ENCODE measurements at regions not wholly inside any gene's neighbourhood (a gene's known extent, or its start where the extent isn't known, plus 50 kb on each side); places are given as distances from the start of the nearest gene placed in this dataset.
A peak's percentile ranks its signal among the peaks of the same experiment; 100 is the strongest.

GRCh38 chr10:31723106-31723750, 205.4 kb downstream of the ARHGAP12 start:
- ATAC-seq (peak in 1 of 2 donors; percentile 48), DNase-seq (no peak)
- intact Hi-C loops (cut with DNase I) = no loop called here

DNA sequence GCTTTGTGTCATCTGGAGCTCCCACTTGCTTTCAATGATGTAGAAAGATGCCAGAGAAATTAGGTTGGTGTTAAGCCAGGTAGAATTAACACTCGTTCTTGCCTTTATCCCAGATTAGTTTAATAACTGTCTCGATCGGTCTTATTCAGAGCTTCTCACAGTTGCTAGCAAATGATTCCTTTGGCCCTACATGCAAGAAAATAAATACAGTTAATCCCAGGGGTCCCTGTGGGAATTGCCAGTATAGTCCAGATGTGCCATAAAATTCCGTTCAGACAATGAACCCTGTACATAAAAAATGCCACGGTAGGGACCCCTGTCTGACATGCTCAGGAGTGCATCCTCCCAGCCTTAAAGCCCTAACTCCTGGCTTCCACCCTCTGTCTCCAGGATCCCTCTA, 207.5 kb downstream of the ARHGAP12 start:
- intact Hi-C loops (cut with DNase I) = no loop called here
- DNase-seq (no peak), ATAC-seq (no peak)

GRCh38 chr10:31720546-31720945, 208.1 kb downstream of the ARHGAP12 start:
- intact Hi-C loops (cut with DNase I) = no loop called here
- ATAC-seq (no peak), DNase-seq (no peak)

DNA sequence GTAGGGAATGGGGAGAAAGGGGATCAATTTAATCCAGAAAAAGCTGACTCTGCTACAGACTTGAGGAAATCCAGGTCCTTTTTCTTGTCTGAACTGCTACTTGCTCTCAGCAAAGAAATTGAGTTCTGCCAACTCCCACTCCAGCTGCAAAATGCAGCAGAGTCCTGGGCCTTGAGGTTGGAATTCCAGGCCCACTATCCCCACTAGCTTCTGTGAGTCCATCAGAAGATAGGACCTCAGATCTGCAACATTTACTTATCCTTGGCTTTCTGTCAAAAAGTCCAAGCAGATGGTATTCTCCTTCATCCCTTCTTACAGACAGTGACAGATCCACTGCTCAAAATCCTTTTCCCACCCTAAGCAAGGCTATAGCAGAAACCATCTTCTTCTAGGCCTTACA, 219.2 kb downstream of the ARHGAP12 start:
- no peak for DNase-seq
- ATAC-seq = no peak
- intact Hi-C loops (cut with DNase I) = loop anchor here in 1 of 2 donors (10.0 kb wide), 1 partner anchor 95 kb away; no protein-coding TSS in a partner anchor

DNA sequence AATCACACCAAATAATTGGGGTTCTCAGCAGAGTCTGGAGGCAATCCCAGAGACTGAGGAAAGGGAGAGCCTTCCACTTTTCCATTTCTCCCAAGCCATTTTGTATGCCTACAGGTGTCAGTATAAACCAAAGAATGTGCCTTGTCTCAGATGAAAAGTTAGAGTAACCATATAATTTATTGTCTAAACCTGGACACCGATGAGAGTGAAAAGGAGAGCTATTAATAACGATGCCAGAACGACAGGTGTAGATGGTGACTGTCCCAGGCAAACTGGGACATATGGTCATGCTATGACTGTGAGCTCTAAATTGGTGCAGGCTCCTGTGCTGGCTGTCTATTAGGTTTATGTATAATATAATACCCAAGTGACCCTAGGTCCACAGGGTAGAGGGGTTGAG, 219.6 kb downstream of the ARHGAP12 start:
- no peak for ATAC-seq
- no peak for DNase-seq
- intact Hi-C loops (cut with DNase I) = loop anchor here in 1 of 2 donors (10.0 kb wide), 1 partner anchor 96 kb away; no protein-coding TSS in a partner anchor

DNA sequence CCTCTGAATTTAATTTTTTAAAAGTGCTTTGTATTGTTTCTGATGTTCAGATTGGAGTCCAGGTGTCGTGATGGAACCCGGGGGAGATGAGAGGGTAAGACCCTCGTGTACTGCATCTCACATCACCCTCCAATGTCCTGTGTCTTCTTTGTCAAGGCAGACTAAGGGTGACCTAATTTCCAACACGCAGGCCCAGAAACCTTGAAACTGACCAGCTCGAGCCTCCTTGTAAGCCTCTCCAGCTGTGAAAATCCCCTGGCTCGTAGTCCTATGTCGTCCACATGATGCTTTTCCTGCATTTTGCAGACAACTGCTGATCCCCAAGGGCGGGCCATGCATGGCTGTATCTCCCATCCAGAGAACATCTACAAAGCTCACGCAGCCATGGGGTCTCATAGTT, 220.2 kb downstream of the ARHGAP12 start:
- peak; percentile 21 to 48 for ATAC-seq

GRCh38 chr10:31708046-31708445, 220.6 kb downstream of the ARHGAP12 start:
- intact Hi-C loops (cut with DNase I) = loop anchor here in 1 of 2 donors (10.0 kb wide), 1 partner anchor 97 kb away; no protein-coding TSS in a partner anchor
- ATAC-seq (peak; percentile 11 to 21), DNase-seq (no peak)

More for the DNA sequence above, 220.2 kb downstream of the ARHGAP12 start:
- intact Hi-C loops (cut with DNase I) = loop anchor here in 1 of 2 donors (10.0 kb wide), 1 partner anchor 96 kb away; no protein-coding TSS in a partner anchor
- DNase-seq = no peak

GRCh38 chr10:31707093-31708039, 221.3 kb downstream of the ARHGAP12 start:
- DNase-seq = peak; percentile 87
- ATAC-seq = peak; percentile 72 to 92
- intact Hi-C loops (cut with DNase I) = loop anchor here in 1 of 2 donors (10.0 kb wide), 1 partner anchor 97 kb away; no protein-coding TSS in a partner anchor

DNA sequence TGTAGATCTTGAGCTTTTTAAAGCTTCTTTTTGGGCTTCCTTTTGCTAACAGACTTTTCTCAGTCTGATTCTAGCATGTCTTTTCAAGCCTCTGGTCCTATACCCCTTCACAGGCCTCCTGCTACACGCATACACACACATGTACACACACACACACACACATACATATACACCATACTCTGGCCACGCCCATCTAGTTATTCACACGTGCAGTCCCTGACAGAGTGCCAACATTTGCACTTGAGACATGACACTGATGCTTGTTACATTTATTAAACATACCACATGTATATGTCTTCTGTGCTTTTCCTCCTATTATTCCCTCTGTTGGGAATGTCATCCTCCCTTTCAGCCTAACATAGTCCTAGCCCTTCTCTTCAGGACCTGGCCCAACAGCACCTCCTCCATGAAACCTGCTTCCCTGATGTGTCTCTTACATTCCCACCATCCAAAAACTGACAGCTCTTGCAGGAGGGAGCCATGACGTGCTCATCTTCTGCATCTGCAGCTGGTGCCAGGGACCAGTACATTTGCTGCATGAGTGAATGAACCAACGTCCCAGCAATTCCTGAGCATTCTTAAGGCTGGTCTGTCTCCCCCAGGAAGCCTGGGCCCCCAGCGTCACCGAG, 222.1 kb downstream of the ARHGAP12 start:
- intact Hi-C loops (cut with DNase I) = loop anchor here in 1 of 2 donors (10.0 kb wide), 1 partner anchor 98 kb away; no protein-coding TSS in a partner anchor
- DNase-seq (no peak), ATAC-seq (no peak)

GRCh38 chr10:31705136-31705535, 223.5 kb downstream of the ARHGAP12 start:
- no peak for ATAC-seq
- intact Hi-C loops (cut with DNase I) = loop anchor here in 1 of 2 donors (10.0 kb wide), 1 partner anchor 100 kb away; no protein-coding TSS in a partner anchor

DNA sequence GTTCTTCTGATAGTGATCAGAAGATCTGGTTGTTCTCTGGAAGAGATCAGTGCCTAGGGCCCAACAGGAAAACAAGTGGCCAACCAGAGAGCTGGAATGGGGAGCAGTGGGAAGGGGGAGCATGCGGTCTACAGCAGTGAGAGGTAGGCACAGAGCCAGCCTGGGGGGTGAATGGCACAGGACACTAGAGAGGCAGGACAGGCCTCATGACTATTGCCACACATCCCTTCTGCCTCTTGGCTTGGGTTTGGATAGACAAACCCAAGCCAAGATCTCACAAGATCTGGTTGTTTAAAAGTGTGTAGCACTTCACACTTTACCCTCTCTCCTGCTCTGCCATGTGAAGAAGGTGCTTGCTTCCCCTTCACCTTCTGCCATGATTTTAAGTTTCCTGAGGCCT, 224.4 kb downstream of the ARHGAP12 start:
- DNase-seq (no peak), ATAC-seq (peak in 1 of 2 donors; percentile 16)
- intact Hi-C loops (cut with DNase I) = loop anchor here in 1 of 2 donors (10.0 kb wide), 1 partner anchor 101 kb away; no protein-coding TSS in a partner anchor

More at GRCh38 chr10:31705136-31705535, 223.5 kb downstream of the ARHGAP12 start:
- no peak for DNase-seq

- ATAC-seq (no peak), DNase-seq (no peak)
- intact Hi-C loops (cut with DNase I) = loop anchor here in 1 of 2 donors (10.0 kb wide), 1 partner anchor 102 kb away; no protein-coding TSS in a partner anchor
Measured at GRCh38 chr10:31702954-31703353, 225.7 kb downstream of the ARHGAP12 start.

- no peak for ATAC-seq
- no peak for DNase-seq
- intact Hi-C loops (cut with DNase I) = loop anchor here in 1 of 2 donors (10.0 kb wide), 1 partner anchor 103 kb away; no protein-coding TSS in a partner anchor
Measured at GRCh38 chr10:31702005-31702404, 226.6 kb downstream of the ARHGAP12 start.

GRCh38 chr10:31701546-31701945, 227.1 kb downstream of the ARHGAP12 start:
- DNase-seq (no peak), ATAC-seq (no peak)
- intact Hi-C loops (cut with DNase I) = loop anchor here in 1 of 2 donors (10.0 kb wide), 1 partner anchor 103 kb away; no protein-coding TSS in a partner anchor

DNA sequence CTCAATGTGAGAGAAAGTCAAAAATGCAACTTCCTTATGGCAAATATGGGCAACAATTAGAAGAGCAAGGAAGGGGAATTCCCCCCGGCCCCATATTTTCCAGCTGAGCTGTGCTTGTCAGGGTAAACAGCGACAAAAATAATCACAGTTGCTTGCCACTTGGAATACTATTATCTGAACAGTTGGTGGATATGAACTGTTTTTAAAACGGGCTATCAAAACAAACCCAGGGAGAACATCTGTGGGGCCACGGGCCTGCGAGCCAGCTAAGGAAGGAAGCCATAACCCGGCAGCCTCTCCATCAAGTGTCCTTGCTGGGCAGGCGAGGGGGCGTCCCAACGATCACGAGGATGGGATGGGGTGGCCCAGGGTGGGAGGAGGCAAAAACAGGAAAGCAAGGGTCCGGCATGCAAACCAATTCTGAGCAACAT, 228.4 kb downstream of the ARHGAP12 start:
- intact Hi-C loops (cut with DNase I) = loop anchor here in 1 of 2 donors (10.0 kb wide), 1 partner anchor 105 kb away; no protein-coding TSS in a partner anchor
- no peak for ATAC-seq
- peak; percentile 55 for DNase-seq

DNA sequence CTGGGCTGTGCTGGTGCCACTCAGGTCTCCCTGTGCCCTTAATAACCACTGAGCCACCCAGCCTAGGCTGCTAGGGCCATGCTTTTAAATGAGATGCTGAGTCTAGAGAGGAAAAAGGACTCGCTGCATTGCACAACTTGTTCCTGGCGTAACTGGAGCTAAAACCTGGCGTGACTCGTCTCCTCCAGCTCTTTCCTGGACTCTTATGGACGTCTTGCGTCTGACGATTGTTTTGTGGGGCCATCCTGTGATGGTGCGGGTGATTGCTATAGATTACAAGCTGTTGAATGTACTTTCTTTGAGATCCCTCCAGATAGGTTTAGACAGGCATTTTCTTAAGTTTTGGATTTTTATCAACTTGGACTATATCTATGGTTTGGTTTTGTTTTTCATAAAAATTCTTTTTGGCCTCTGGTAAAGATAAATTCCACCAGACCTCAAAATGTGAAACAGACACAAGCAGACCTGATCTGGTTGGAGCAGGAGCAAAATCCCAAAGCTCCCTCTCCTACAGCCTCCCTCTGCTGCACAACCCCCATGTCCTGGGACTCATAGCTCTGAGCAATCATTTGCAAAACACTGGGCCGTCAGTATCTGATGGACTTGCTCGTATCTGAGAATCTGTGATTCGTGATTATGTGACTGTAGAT, 230.3 kb downstream of the ARHGAP12 start:
- ATAC-seq (peak; percentile 55 to 64), DNase-seq (peak; percentile 81)
- intact Hi-C loops (cut with DNase I) = loop anchor here in 1 of 2 donors (2.0 to 10.0 kb wide), 2 partner anchors 60 to 84 kb away; no protein-coding TSS in a partner anchor

DNA sequence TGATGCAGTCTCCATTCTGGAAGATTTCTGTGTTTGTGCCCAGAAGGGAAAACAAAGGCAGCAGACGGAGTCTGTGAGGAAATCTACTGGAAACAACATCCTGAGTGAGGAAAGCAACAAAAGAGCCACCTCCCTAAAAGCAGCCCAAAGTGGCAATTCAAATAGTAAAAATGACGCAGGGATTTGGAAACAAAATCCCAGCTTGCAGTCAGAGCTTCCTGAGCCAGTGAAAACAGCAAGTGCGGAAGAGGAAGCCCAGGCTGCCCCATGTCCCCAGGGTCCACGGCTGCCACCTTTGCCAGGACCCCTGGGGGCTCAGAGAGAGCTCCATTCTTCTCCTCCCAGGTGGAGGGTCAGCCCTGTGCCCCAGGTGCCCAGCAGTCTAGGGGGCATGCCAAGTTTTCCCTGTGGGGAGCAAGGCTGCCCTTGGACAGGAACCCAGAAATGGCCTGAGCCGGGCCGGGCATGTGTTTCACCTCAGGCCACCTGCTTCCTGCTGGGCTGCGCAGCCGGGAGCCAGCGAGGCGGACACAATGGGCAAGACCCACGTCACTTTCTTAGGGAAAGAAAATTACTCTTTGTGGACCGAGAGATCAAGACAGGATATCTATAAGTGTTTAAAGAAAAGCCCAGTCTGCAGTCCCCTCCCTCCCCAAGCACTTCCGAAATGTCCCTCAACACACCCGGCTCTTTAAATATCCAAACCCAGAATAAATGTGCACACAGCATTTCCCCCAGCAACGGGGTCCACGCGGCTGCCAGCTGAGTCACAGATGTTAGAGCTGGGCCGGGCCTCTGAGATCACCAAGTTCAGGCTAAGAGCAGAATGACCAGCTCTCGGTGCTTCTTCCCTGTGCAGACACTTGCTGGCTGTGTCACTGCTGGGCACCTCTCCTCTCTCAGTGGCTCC, 231.1 kb downstream of the ARHGAP12 start:
- intact Hi-C loops (cut with DNase I) = loop anchor here in 1 of 2 donors (2.0 to 10.0 kb wide), 2 partner anchors 61 to 83 kb away; no protein-coding TSS in a partner anchor
- DNase-seq = peak; percentile 94
- peak; percentile 75 to 88 for ATAC-seq
